Activated gamma-delta T cell treated with Interleukin-2 at 50 U/mL for 16 hours (primary cell): ENCODE measurements at regions not wholly inside any gene's neighbourhood (a gene's known extent, or its start where the extent isn't known, plus 50 kb on each side); places are given as distances from the start of the nearest gene placed in this dataset.

ENCODE experiments used
- DNase-seq: peaks from one replicate; pipeline ENCODE4 v3.0.0-alpha.2; 2020

DNA sequence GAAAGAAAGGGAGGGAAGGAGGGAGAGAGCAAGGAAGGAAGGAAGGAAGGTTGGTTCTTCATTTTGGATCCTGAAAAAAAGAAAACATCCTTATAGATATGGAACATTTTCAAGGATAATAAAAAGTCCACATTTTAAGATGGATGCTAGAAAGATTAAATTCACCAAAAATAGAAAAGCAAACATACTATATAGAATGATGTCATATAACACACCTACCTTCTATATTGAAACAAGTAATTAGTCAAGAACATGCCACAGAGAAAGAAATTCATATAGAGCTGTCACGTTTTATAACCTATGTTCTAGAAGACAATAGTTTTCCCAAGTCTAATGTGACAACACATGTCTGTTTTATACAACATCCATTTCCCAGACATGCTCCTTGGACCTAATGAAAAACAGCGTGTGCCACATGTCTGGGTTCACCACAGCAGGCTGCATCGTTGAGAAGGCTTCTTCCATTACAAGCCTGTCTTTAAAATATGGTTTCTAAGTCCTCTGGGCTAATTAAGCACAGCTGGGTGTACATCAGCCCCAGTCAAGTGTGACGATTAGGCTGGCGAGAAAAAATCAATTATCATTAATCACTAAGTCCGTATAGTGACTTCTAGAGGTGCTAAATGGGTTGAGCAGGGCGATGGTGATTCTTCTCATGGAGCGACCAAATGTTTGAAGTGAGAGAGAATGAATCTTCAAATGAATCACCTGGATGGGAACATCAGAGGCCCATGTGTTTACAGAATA lies 301.8 kb downstream of the TLE1 start:
- DNase-seq: no peak

GRCh38 chr9:81384911-81385310 lies 304.4 kb downstream of the TLE1 start:
- no peak for DNase-seq

DNA sequence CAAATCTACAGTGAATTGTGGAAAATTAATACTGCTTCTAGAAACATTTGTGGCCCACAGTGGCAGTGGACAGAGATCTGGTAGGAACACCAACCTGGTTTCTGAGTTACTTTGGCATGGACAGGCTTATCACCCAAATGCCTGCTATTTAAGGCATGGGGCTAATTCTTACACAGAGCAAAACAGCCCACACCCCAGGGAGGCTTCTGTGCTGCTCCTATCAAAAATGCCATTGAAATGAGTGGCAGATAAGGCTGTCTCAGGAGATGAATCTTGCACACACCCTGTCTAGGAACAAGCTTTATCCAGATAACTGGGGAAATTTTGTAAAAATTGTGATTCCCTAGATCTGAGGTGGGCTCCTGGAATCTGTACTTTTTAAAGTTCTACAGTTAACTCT lies 307.1 kb downstream of the TLE1 start:
- no peak for DNase-seq

- DNase-seq: no peak
These were observed 307.7 kb downstream of the TLE1 start for GRCh38 chr9:81381694-81382093.

DNA sequence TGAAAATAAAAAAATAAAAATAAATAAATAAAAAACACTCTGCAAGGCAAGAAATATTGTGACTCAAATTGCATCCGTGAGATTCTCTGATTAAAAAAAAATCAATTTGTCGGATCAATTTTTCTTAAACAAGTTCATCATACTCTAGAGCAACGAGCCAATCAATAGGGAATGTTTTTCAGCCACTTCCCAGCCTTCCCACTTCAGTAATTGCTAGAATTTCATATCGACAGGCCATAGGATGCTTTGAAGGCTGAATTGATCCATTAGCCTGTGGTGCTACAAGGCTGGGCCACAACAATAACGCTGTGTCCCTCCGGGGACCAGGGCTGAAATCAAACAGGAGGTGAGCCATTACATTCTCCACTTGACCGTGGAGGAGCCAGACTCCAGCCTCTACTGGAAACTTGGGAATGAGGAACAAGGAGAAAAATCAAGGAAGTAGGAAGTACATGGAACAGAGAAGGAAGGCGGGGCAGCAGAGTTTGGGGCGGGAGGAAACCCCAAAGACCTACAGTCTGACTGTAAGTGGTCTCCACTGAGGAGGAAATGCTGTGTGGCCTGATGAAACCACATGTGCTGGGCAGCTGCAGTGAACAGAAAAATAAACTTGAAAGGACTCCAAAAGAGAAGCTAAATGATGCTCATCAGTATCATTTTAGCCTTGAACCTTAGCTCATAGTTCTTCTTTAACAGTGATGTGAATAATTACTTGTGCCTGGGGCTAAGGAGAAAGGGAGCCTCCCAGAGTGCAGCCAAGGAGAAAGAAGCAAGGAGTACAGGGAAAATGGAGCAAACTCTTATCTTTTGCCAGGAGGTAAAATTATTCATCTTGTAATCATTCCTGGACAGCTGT lies 308.6 kb downstream of the TLE1 start:
- DNase-seq: no peak

- no peak for DNase-seq
These were observed 309.7 kb downstream of the TLE1 start for GRCh38 chr9:81379655-81380054.

GRCh38 chr9:81377921-81378320 lies 311.4 kb downstream of the TLE1 start:
- DNase-seq: no peak

DNA sequence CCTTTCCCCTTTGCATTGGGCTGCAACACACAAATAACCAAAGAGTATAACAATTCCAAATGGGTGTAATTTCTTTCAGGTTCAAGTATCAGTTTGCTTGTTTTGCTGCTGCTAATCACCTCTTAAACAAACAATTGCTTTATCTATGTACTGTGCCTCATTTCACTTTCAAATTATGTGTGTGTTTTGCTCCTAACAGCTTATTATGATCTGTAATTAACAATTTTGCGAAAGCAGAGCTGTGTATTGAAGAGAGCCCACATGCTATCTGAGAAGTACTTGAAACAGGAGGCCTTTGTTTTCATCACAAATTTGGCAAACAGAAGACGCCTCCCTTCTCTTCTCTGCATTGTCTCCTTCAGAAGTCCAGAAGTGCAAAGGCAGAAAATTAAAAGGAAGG lies 312.0 kb downstream of the TLE1 start:
- no peak for DNase-seq

GRCh38 chr9:81375187-81376100 lies 313.9 kb downstream of the TLE1 start:
- DNase-seq: no peak

GRCh38 chr9:81374459-81375186 lies 314.7 kb downstream of the TLE1 start:
- DNase-seq: no peak

DNA sequence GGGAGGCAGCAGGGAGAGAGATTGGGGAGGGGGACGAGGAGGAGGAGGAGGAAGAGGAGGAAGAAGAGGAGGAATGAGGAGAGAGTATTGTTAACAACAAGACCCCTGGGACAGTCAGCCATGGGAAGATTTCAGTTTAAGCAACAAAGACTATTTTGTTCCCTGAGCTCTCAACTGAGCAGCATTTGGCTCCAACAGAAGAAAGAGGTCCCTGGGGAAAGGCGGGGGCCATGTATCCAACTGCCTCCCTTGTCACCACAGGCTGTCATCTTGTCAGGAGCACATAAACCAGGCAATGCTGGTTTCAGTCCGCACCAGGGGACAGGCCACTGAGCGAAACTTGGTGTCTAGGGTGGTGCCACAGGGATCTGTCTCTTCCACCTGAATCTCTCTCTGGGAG lies 316.1 kb downstream of the TLE1 start:
- DNase-seq: no peak

DNA sequence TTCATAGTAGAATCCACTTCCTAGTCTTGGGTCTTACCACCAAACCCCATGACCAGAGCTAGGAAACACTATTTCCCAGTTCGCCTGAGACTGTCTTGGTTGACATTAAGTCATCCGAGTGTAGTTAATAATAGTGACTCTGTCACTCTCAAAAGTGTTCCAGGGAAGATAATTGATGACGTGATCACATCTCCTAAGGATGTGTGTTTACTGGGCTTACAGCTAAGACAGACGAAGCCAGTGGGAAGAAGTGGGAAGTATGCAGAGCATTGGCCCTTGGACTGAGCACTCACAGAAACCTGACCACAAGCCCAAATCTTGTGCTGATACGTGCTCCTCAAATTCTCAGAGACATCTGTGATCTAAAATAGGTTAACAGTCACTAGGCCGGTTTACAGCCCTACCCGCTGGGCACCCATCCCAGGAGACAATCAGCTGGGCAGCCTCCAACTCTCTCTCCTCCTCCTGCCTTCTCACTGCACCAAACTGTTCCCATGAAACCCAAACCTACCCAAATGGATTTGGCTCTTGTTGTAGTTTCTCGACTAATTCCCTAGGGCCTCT lies 316.6 kb downstream of the TLE1 start:
- no peak for DNase-seq

DNA sequence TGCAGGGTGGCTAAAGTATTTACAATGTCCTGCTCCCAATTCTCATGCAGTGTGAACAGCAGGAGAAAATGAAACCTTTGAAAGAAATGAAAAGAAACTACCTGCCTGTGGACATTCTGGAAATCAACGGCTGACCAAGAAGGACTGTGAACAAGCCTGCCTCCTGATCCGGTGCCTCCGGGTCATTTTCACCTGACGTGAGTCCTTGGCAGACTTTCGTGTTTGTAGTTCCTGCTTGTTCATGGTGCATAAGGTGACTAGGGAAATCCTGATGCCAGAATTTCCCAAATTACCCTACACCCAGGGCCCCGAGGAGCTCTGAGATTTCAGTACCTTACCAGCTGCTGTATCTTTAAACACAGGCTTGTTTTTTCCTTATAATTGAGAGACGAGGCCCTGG lies 317.5 kb downstream of the TLE1 start:
- no peak for DNase-seq

DNA sequence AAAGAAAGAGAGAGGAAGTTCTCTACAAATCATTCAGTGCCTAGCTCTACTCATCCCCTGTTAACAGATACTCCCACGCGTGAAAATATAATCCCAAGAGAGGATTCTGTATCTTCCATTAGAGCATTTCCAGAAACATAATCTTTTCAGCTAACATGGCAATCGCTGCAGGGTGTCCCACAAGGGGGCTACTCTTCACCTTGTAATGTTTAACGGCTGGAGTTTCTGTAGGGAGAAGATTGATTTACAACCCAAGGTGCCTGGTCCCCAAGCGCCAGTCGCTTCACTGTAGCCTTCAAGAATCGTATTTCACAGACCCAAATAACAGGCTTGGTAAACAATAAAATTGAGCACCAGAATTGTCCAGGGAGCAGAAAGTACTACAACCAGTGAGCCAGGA lies 318.7 kb downstream of the TLE1 start:
- DNase-seq: no peak

GRCh38 chr9:81370096-81370495 lies 319.3 kb downstream of the TLE1 start:
- no peak for DNase-seq

- DNase-seq: no peak
These were observed 320.2 kb downstream of the TLE1 start for GRCh38 chr9:81369121-81369520.

DNA sequence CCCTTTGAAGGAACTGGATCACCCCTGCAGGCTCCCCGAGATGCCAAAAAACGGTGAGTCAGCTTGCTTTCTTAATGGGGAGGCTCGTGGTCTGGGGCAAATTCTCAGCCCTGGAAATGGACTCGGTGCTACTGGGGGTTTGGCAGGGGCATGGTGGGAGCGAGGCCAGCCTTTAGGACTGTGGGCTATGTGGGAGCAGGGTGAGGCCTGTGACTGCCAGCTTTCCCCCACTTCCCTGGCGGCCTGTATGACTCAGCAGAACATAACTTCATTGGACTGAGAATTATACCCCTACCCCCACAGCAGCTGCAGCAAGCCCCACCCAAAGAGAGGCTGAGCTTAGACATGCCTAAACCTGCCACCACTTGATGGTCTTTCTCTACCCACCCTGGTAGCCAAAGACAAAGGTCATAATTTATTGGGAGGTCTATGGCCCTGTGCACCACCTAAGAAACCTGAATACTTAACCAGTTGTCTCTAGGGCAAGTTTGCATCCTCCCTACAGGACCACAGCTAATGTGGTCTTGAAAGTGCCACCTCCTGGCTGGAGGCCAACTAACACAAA lies 325.3 kb downstream of the TLE1 start:
- no peak for DNase-seq

DNA sequence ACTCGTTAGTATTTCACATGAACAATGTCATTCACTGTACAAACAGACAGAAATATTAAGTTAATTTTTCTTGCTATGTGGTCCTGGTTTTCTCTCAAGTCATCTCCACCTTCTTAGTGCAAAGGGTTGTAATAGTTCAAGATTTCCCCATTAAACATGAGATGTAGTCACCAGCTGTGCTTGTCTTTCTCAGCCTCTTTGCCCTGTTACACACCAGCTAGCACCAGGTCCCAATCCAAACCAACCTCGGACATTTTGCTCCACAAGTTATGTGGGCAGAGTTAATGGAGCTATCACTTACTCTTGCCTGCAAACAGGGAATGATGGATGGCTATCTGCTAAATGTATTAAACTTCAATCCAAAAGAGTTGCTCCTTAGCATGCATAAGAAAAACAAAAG lies 328.1 kb downstream of the TLE1 start:
- no peak for DNase-seq

DNA sequence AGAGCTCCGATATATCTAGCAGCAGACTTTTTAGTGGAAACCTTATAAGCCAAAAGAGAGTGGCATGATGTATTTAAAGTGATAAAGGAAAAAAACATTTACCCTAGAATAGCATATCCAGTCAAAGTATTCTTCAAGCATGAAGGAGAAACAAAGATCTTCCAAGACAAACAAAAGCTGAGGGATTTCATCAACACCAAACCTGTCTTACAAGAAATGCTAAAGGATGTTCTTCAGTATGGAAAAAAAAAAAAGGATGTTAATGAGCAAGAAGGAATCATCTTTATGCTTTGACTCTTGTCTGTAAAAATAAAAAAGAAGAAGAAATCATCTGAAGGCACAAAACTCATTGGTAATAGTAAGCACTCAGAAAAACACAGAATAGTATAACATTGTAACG lies 338.2 kb downstream of the TLE1 start:
- DNase-seq: no peak

GRCh38 chr9:81344366-81344765 lies 345.0 kb downstream of the TLE1 start:
- DNase-seq: no peak

DNA sequence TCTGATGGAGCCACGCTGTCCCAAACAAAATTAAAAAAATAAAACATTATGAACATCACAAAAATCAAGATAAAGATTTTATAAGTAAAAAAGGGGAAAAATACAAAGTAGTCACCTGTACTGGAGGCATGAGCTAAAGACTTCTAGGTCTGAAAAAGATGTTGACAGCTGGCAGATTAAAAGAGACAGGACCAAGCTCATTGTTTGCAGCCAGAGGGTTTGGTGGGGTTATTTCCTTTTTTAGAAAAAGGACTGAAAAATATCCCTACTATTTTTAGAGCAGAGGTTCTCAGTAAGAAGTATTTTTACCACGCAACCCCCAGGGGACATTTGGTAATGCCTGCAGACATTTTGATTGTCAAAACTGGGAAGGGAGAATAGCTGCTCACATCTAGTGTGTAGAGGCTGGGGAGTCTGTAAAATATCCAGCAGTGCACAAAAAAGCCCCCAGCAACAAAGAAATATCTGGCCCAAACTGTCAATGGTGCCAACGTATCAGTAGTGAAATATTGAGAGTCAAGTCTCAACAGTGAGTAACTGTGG lies 353.4 kb downstream of the TLE1 start:
- DNase-seq: no peak

DNA sequence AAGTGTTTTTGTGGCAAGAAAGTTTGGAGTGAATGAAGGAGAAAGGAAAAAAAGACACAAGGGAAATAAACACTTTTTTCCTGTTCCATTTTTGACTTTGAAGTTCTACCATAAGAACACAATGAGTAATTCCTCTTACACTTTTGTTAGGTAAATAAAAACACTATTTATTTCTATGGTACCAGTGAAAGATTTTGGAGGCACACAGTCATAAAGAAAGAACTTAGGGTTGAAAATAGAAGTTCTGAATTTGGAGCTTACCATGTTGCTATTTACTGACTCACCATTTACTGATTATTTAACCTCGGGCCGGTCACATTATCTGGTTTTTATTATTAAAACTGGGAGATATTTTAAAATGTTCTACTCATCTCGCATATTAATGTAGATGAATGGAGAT lies 367.8 kb downstream of the TLE1 start:
- DNase-seq: no peak
